HS-5 (cell line): ENCODE measurements at regions not wholly inside any gene's neighbourhood (a gene's known extent, or its start where the extent isn't known, plus 50 kb on each side); places are given as distances from the start of the nearest gene placed in this dataset.
"Not testable (repeated sequence)": the region's sequence is repeated elsewhere in the genome, so short reads cannot be mapped to it uniquely, and the experiment has no call there.

Experiments
- DNase-seq: peaks from one replicate; pipeline ENCODE4 v3.0.0-alpha.2; 2012; ENCODE audit warnings: low read depth

- no peak for DNase-seq
Observed at GRCh38 chr7:97377713-97378112, 260.2 kb downstream of the SDHAF3 start.

- no peak for DNase-seq
Observed at GRCh38 chr7:97381815-97382554, 264.5 kb downstream of the SDHAF3 start.

GRCh38 chr7:97390052-97390451 lies 272.6 kb downstream of the SDHAF3 start:
- DNase-seq: no peak

GRCh38 chr7:97390915-97391593 lies 273.6 kb downstream of the SDHAF3 start:
- DNase-seq: no peak

GRCh38 chr7:97401398-97401797 lies 283.9 kb downstream of the SDHAF3 start:
- DNase-seq: no peak

- no peak for DNase-seq
Observed at GRCh38 chr7:97405835-97406234, 288.3 kb downstream of the SDHAF3 start.

GRCh38 chr7:97407106-97407505 lies 289.6 kb downstream of the SDHAF3 start:
- no peak for DNase-seq

GRCh38 chr7:97409346-97409745 lies 291.8 kb downstream of the SDHAF3 start:
- DNase-seq: no peak

- no peak for DNase-seq
Observed at GRCh38 chr7:97418312-97418711, 300.8 kb downstream of the SDHAF3 start.

- DNase-seq: no peak
Observed at GRCh38 chr7:97419898-97420297, 302.4 kb downstream of the SDHAF3 start.

- no peak for DNase-seq
Observed at GRCh38 chr7:97421307-97421930, 303.9 kb downstream of the SDHAF3 start.

- DNase-seq: no peak
Observed at GRCh38 chr7:97422046-97422445, 304.5 kb downstream of the SDHAF3 start.

GRCh38 chr7:97430006-97430405 lies 301.9 kb upstream of the TAC1 start:
- DNase-seq: no peak

GRCh38 chr7:97439637-97440214 lies 292.2 kb upstream of the TAC1 start:
- DNase-seq: no peak

GRCh38 chr7:97446361-97446760 lies 285.5 kb upstream of the TAC1 start:
- no peak for DNase-seq

GRCh38 chr7:97449448-97449847 lies 282.4 kb upstream of the TAC1 start:
- not testable (repeated sequence) for DNase-seq

GRCh38 chr7:97450516-97450915 lies 281.4 kb upstream of the TAC1 start:
- no peak for DNase-seq

GRCh38 chr7:97454636-97455035 lies 277.2 kb upstream of the TAC1 start:
- DNase-seq: no peak

- DNase-seq: no peak
Observed at GRCh38 chr7:97457054-97457453, 274.8 kb upstream of the TAC1 start.

GRCh38 chr7:97460433-97460832 lies 271.5 kb upstream of the TAC1 start:
- DNase-seq: no peak

GRCh38 chr7:97461596-97461995 lies 270.3 kb upstream of the TAC1 start:
- no peak for DNase-seq

- no peak for DNase-seq
Observed at GRCh38 chr7:97466071-97466470, 265.8 kb upstream of the TAC1 start.
